ENCODE measurements at regions not wholly inside any gene's neighbourhood (a gene's known extent, or its start where the extent isn't known, plus 50 kb on each side); places are given as distances from the start of the nearest gene placed in this dataset.
A peak's percentile ranks its signal among the peaks of the same experiment; 100 is the strongest.

DNA sequence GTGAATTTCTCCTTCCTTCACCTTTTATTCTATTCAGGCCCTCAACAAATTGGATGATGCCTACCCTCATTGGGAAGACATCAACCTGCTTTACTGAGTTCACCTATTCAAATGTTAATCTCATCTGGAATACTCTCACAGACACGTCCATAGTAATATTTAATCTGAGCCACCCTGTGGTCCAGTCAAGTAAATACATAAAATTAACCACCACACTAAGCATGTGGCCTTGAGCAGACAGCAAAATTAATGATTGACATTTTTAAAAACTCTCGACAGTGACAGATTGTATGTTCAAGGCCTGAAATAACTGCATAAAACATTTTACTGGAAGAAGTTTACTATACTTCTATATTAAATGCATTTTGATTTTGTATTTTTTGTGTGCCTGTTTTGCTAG lies 540.6 kb upstream of the GCFC2 start:
- TF ChIP-seq, protein P1, sequence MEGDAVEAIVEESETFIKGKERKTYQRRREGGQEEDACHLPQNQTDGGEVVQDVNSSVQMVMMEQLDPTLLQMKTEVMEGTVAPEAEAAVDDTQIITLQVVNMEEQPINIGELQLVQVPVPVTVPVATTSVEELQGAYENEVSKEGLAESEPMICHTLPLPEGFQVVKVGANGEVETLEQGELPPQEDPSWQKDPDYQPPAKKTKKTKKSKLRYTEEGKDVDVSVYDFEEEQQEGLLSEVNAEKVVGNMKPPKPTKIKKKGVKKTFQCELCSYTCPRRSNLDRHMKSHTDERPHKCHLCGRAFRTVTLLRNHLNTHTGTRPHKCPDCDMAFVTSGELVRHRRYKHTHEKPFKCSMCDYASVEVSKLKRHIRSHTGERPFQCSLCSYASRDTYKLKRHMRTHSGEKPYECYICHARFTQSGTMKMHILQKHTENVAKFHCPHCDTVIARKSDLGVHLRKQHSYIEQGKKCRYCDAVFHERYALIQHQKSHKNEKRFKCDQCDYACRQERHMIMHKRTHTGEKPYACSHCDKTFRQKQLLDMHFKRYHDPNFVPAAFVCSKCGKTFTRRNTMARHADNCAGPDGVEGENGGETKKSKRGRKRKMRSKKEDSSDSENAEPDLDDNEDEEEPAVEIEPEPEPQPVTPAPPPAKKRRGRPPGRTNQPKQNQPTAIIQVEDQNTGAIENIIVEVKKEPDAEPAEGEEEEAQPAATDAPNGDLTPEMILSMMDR (IDR thresholded peaks at IDR 0.05; ENCODE audit: insufficient read depth, low read depth, low read length, missing control alignments), result no peak
- no peak overlapping the region for H3K4me3 ChIP-seq (ENCODE audit: low read depth, low read length)
- no peak for DNase-seq (ENCODE audit: low read depth)

DNA sequence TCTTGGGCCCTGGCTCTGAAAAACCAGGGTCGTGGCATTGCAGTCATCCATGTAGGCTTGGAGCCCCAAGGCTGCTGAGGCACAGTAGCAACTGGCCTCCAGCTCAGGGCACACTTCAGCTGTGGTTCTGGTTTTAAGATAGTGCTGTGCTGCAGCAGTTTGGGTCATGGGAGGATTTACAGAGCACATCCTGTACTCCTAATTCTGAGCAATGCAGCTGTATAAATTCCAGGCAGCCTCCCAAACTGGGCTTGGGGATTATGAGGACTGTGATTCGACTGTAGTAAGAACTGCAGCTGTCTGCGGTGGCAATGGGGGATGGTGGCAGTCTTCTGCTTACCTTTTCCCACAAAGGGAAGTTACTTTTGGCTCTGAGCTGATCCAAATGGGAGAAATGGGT lies 536.3 kb upstream of the GCFC2 start:
- no peak overlapping the region for H3K4me3 ChIP-seq (ENCODE audit: low read depth, low read length)
- TF ChIP-seq, protein P1 (IDR thresholded peaks at IDR 0.05; ENCODE audit: insufficient read depth, low read depth, low read length, missing control alignments), result no peak
- no peak for DNase-seq (ENCODE audit: low read depth)

DNA sequence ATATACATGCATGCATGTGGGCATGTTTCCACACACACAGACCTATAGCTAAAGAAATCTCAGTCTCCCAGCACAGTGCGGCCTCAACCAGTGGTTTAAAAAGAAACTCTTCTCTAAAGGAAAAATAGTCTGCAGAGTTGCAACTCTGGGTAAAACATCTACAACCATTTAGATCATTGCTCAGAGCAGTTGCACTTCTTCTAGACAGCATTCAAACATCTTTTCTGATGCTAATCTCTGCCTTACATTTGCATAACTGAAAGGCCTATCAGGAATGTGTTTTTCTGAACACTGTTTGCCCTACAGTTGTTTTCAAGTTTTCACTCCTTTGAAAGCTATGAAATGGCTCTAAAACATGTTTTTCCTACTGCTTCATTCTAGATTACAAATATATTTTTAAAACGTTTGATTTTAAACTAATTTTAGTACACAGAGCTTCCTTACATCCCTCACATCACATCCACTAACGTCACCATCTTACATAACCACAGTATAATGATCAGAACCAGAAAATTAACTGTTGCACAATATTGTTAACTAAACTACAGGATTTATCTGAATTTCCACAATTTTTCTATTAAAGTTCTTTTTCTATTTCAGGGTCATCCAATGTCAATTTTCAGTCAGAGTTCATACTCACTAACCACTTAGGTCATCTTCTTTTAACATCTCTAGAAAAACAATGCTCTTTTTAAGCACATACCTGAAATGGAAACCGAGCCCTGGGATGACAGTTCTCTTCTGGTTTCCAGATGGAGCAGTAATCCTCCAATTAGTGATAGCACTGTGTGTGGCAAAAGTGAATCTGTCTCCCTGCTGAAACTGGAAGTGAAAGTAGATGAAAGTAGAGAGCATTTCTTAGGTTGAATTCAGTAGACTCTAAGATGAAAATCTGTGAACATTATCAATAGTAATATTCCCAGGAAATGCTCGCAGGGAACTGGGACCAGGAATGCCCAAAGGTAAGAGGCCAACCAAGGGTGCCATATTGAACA lies 501.6 kb upstream of the GCFC2 start:
- TF ChIP-seq, protein P1 (IDR thresholded peaks at IDR 0.05; ENCODE audit: insufficient read depth, low read depth, low read length, missing control alignments), result no peak
- DNase-seq (ENCODE audit: low read depth), result peak; percentile 30
- H3K4me3 ChIP-seq (ENCODE audit: low read depth, low read length), result no peak overlapping the region

DNA sequence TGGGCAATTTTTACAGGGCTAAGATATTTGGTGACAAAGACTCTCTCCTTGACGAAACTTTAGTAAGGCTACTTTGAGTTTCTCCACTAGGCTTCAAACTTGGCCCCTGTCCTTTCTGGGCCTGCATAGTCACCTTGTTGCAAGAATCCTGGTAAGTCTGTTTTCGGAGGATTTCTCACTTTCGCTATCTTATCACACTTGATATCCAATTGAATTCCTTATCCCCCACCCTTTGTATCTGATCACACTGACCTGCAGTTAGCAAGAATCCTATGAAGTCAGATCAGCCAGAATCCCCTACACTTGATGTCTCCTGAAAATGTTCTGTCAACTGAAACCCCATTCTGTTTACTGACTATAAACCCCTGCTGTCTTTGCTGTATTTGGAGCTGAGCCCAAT lies 499.8 kb upstream of the GCFC2 start:
- peak; percentile 9 for DNase-seq (ENCODE audit: low read depth)
- no peak overlapping the region for H3K4me3 ChIP-seq (ENCODE audit: low read depth, low read length)
- TF ChIP-seq, protein P1 (IDR thresholded peaks at IDR 0.05; ENCODE audit: insufficient read depth, low read depth, low read length, missing control alignments), result no peak

DNA sequence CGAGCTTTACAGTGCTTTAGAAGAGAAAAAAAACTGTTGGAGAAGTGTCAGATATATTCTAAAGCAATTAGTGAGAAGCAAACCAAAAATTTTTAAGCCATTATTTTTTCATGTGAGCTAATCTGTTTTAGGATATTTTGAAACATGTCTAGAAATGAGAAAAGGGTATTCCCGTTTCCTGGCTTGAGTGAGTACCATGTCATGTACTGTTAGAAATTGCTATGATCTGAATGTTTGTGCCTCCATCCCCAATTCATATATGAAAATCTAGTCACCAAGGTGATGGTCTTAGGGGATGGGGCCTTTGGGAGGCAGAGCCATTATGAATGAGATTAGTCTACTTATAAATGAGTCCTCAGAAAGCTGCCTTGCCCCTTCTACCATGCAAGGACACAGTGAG lies 493.3 kb upstream of the GCFC2 start:
- peak; percentile 14 for DNase-seq (ENCODE audit: low read depth)
- TF ChIP-seq, protein P1 (IDR thresholded peaks at IDR 0.05; ENCODE audit: insufficient read depth, low read depth, low read length, missing control alignments), result no peak
- no peak overlapping the region for H3K4me3 ChIP-seq (ENCODE audit: low read depth, low read length)

DNA sequence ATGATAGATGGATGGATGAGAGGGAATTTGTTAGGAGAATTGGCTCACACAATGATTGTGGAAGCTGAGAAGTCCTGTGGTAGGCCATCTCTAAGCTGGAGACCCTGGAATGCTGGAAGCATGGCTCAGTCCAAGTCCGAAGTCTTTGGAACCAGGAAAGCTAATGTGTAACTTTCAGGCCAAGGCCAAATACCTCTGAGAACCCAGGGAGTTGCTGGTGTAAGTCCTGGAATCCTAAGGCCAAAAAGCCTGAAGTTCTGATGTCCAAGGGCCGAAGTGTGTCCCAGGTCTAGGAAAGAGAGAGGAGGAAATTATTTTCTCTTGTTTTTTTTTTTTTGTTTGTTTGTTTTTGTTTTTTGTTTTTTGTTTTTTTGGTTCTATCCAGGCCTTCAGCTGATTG lies 492.2 kb upstream of the GCFC2 start:
- no peak overlapping the region for H3K4me3 ChIP-seq (ENCODE audit: low read depth, low read length)
- TF ChIP-seq, protein P1 (IDR thresholded peaks at IDR 0.05; ENCODE audit: insufficient read depth, low read depth, low read length, missing control alignments), result no peak
- DNase-seq (ENCODE audit: low read depth), result no peak

Measured in GM12865 (cell line).